ENCODE measurements at regions not wholly inside any gene's neighbourhood (a gene's known extent, or its start where the extent isn't known, plus 50 kb on each side); places are given as distances from the start of the nearest gene placed in this dataset.

DNA sequence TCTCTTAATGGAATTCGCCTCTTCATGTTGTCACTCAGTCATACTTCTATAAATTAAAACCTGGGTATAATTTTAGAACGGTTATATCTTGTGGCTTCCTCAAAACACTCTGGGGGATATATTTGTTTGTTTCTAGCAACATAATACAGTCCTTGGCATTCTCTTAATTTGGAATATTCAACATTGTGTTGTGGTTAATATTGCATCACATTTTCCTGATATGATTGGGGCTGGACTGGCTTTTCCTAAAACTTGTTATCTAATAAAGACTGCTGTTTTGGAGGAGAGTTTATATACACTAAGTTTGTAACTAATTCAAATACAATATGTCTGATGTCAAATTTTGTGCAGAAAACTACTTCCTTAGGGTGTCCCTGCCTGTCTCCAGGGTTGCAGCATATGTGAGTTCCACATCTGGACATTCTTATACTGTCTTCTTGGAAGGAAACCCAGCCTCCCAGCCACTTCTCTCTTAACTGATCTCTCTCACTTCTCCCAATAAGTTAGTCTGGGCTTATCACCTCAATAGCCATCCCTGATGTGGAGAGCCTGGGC, 892.6 kb downstream of the MRPL39 start:
- H4K5ac ChIP-seq (ENCODE audit: low read depth, low read length), result no peak overlapping the region
- no peak overlapping the region for H3K4ac ChIP-seq (ENCODE audit: low read depth, low read length)
- H4K91ac ChIP-seq (ENCODE audit: insufficient read depth, low read depth, low read length), result no peak overlapping the region
- H2AK9ac ChIP-seq (replicated peaks; ENCODE audit: low read depth, low read length, poor library complexity), result no peak overlapping the region
- H3K4me3 ChIP-seq (ENCODE audit: insufficient read depth, low read depth, low read length), result no peak overlapping the region
- H3K27me3 ChIP-seq (ENCODE audit: control insufficient read depth, insufficient read depth, low read length), result no peaks in the 10 kb centered on the region
- no peak overlapping the region for H3K9ac ChIP-seq (ENCODE audit: low read depth, low read length)
- H2AK5ac ChIP-seq (ENCODE audit: low read depth, low read length), result no peak overlapping the region
- no peak overlapping the region for H4K8ac ChIP-seq (ENCODE audit: low read depth in 2 of 2, low read length in 2 of 2)
- H3K56ac ChIP-seq (ENCODE audit: extremely low read depth, insufficient read depth, low read length), result no peak overlapping the region
- no peak overlapping the region for H3K27ac ChIP-seq (ENCODE audit: insufficient read depth, low read length)
- no peak overlapping the region for H2BK120ac ChIP-seq (ENCODE audit: low read depth, low read length)
- WGBS, 2 experiments (ENCODE audit: extremely low coverage in 2 of 2, insufficient read length in 1 of 2), result no CpG with 5 or more reads among the region's 2 CpGs
- H3K23ac ChIP-seq (ENCODE audit: low read depth, low read length), result no peak overlapping the region
- dilution Hi-C loops (cut with HindIII; ENCODE audit: low sequenced_read_pairs, unreplicated experiment), result no loop called here
- ChIA-PET CTCF (no interaction called here), POLR2A (ENCODE audit: unreplicated experiment) (no interaction called here)
- H2AFZ ChIP-seq (replicated peaks; ENCODE audit: low read length, poor library complexity), result no peak overlapping the region
- no peak for DNase-seq
- H3K18ac ChIP-seq (ENCODE audit: low read depth, low read length), result no peak overlapping the region
- no TSS peak for BruUV-seq (replicated peaks)
- H3K4me2 ChIP-seq (ENCODE audit: low read depth, low read length), result no peak overlapping the region
- no peak overlapping the region for H2BK20ac ChIP-seq (ENCODE audit: low read depth, low read length)
- no peak overlapping the region for H2BK5ac ChIP-seq (ENCODE audit: low read depth, low read length, poor library complexity, severe bottlenecking)
- ATAC-seq (ENCODE audit: low read depth), result no peak
- H3K9me1 ChIP-seq (ENCODE audit: insufficient read depth, low read length), result no peaks in the 10 kb centered on the region
- no peaks in the 10 kb centered on the region for H3K4me1 ChIP-seq (ENCODE audit: control insufficient read depth, insufficient read depth, low read length)
- H3K9me3 ChIP-seq (ENCODE audit: control insufficient read depth, insufficient read depth, low read length), result peaks cover 2% of the 10 kb centered on the region; the same call in 1 of the 2 replicates
- H4K20me1 ChIP-seq (ENCODE audit: insufficient read depth, low read length), result no peaks in the 10 kb centered on the region
- in situ Hi-C loops (cut with MboI; ENCODE audit: low sequenced_read_pairs), result no loop called here
- TF ChIP-seq, protein P1, sequence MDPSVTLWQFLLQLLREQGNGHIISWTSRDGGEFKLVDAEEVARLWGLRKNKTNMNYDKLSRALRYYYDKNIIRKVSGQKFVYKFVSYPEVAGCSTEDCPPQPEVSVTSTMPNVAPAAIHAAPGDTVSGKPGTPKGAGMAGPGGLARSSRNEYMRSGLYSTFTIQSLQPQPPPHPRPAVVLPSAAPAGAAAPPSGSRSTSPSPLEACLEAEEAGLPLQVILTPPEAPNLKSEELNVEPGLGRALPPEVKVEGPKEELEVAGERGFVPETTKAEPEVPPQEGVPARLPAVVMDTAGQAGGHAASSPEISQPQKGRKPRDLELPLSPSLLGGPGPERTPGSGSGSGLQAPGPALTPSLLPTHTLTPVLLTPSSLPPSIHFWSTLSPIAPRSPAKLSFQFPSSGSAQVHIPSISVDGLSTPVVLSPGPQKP (IDR thresholded peaks at IDR 0.05; ENCODE audit: borderline replicate concordance, low read depth, low read length), result no peak
- TF ChIP-seq NFE2L2 (IDR thresholded peaks at IDR 0.05; ENCODE audit: low read depth, low read length) (no peak), CHD1 (IDR thresholded peaks at IDR 0.05; ENCODE audit: low read depth, low read length) (no peak), CEBPB (IDR thresholded peaks at IDR 0.05; ENCODE audit: low read depth, low read length) (no peak), BHLHE40 (IDR thresholded peaks at IDR 0.05; ENCODE audit: low read depth, low read length) (no peak), MAFK (IDR thresholded peaks at IDR 0.05; ENCODE audit: low read depth, low read length) (no peak), MAZ (IDR thresholded peaks at IDR 0.05; ENCODE audit: borderline replicate concordance, low read depth, low read length) (no peak), FOS (IDR thresholded peaks at IDR 0.05; ENCODE audit: low read depth, low read length) (no peak), MXI1 (IDR thresholded peaks at IDR 0.05; ENCODE audit: borderline replicate concordance, low read depth, low read length) (no peak), RFX5 (IDR thresholded peaks at IDR 0.05; ENCODE audit: low read depth, low read length) (no peak), SMC3 (IDR thresholded peaks at IDR 0.05; ENCODE audit: low read depth, low read length) (no peak), RAD21 (IDR thresholded peaks at IDR 0.05; ENCODE audit: low read length) (no peak), RCOR1 (IDR thresholded peaks at IDR 0.05; ENCODE audit: insufficient replicate concordance, low read length) (no peak), POLR2A (IDR thresholded peaks at IDR 0.05; ENCODE audit: low read depth, low read length) (no peak)
- TF ChIP-seq, protein P2, sequence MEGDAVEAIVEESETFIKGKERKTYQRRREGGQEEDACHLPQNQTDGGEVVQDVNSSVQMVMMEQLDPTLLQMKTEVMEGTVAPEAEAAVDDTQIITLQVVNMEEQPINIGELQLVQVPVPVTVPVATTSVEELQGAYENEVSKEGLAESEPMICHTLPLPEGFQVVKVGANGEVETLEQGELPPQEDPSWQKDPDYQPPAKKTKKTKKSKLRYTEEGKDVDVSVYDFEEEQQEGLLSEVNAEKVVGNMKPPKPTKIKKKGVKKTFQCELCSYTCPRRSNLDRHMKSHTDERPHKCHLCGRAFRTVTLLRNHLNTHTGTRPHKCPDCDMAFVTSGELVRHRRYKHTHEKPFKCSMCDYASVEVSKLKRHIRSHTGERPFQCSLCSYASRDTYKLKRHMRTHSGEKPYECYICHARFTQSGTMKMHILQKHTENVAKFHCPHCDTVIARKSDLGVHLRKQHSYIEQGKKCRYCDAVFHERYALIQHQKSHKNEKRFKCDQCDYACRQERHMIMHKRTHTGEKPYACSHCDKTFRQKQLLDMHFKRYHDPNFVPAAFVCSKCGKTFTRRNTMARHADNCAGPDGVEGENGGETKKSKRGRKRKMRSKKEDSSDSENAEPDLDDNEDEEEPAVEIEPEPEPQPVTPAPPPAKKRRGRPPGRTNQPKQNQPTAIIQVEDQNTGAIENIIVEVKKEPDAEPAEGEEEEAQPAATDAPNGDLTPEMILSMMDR (conservative IDR thresholded peaks at IDR 0.05; ENCODE audit: low read depth, low read length), result no peak
- TF ChIP-seq, protein P3, sequence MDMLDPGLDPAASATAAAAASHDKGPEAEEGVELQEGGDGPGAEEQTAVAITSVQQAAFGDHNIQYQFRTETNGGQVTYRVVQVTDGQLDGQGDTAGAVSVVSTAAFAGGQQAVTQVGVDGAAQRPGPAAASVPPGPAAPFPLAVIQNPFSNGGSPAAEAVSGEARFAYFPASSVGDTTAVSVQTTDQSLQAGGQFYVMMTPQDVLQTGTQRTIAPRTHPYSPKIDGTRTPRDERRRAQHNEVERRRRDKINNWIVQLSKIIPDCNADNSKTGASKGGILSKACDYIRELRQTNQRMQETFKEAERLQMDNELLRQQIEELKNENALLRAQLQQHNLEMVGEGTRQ (IDR thresholded peaks at IDR 0.05; ENCODE audit: low read depth, low read length), result no peak
- H3K36me3 ChIP-seq (ENCODE audit: control insufficient read depth, insufficient read depth, low read length), result no peaks in the 10 kb centered on the region
- intact Hi-C loops (cut with micrococcal nuclease), result no loop called here
- no peak overlapping the region for H2BK15ac ChIP-seq (ENCODE audit: low read depth, low read length)
- no peak overlapping the region for H3K14ac ChIP-seq (replicated peaks; ENCODE audit: low read depth, low read length)
- H3K79me1 ChIP-seq (ENCODE audit: low read depth in 1 of 2, low read length in 2 of 2), result no peaks in the 10 kb centered on the region

All from IMR-90 (cell line).